Parathyroid adenoma (tissue), 2 donors: ENCODE measurements at regions not wholly inside any gene's neighbourhood (a gene's known extent, or its start where the extent isn't known, plus 50 kb on each side); places are given as distances from the start of the nearest gene placed in this dataset.

Source experiments
- H2AFZ ChIP-seq: fragments of 300-600 bp; sonication (generic); one replicate; pipeline ENCODE4 v1.7.0; 2017; ENCODE audit warnings: antibody characterized with exemption, mild to moderate bottlenecking
- H3K27ac ChIP-seq: fragments of 300-600 bp; sonication (generic); one replicate; pipeline ENCODE4 v1.7.0; 2017
- H3K27me3 ChIP-seq: fragments of 300-600 bp; sonication (generic); one replicate; pipeline ENCODE4 v1.7.0; 2017; ENCODE audit warnings: low read length; ENCODE audit not compliant: control insufficient read depth, insufficient read depth
- H3K36me3 ChIP-seq: fragments of 300-600 bp; sonication (generic); one replicate; pipeline ENCODE4 v1.7.0; 2017; ENCODE audit warnings: low read length; ENCODE audit not compliant: control insufficient read depth, insufficient read depth
- H3K4me1 ChIP-seq: fragments of 300-600 bp; sonication (generic); one replicate; pipeline ENCODE4 v1.7.0; 2017; ENCODE audit warnings: control low read depth
- H3K4me2 ChIP-seq: fragments of 300-600 bp; sonication (generic); one replicate; pipeline ENCODE4 v1.7.0; 2017; ENCODE audit warnings: low read length
- H3K4me3 ChIP-seq: fragments of 300-600 bp; sonication (generic); one replicate; pipeline ENCODE4 v1.7.0; 2017; ENCODE audit warnings: low read depth, low read length
- H3K79me2 ChIP-seq: fragments of 300-600 bp; sonication (generic); one replicate; pipeline ENCODE4 v1.7.0; 2017; ENCODE audit warnings: control low read depth
- H3K9ac ChIP-seq: fragments of 300-600 bp; sonication (generic); one replicate; pipeline ENCODE4 v1.7.0; 2017; ENCODE audit warnings: mild to moderate bottlenecking
- H3K9me3 ChIP-seq: fragments of 300-600 bp; sonication (generic); one replicate; pipeline ENCODE4 v1.7.0; 2017; ENCODE audit warnings: low read length; ENCODE audit not compliant: control insufficient read depth
- CTCF ChIP-seq: fragments of 300-600 bp; sonication (generic); IDR thresholded peaks from one replicate; pipeline ENCODE4 v1.7.0; 2017; ENCODE audit warnings: antibody characterized with exemption, mild to moderate bottlenecking
- donor health status: primary hyperparathyroidism.

DNA sequence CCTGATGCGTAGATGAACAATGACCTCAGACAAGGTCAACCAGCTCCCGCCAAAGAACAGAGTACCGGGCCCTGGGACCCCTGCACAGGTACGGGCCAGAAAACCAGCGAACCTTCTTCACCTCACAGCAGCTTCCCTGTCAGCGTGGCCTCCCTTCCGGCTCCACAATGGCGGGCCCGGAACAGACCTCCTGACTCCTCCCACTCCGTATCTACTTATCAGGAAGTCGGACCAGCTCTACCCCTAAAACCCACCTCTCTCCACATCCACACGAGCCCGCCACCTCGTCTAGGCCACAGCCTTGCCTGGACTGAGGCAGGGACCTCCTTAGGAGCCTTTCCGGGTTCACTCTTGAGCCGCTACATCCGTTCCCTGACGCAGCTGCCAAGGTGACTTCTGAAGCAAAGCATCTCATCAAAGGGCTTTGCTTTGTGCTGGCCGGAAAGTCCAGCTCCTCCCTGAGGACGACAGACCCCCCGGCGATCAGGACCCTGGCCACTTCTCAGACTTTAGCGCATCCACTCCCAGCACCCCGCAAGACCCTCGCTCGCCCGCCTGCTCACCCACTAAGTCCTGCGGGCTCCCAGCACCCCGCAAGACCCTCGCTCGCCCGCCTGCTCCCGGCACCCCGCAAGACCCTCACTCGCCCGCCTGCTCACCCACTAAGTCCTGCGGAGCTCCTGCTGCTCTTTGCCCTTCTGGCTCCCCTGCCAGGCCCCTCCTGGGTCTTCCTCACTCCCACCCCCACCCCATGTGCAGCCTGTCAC is 308.3 kb upstream of the FOXQ1 start:
- no peaks in the 10 kb centered on the region for H3K4me1 ChIP-seq
- H3K27ac ChIP-seq = no peak overlapping the region
- TF ChIP-seq CTCF = no peak
- no peaks in the 10 kb centered on the region for H3K79me2 ChIP-seq
- no peaks in the 10 kb centered on the region for H3K36me3 ChIP-seq
- no peak overlapping the region for H2AFZ ChIP-seq
- no peak overlapping the region for H3K9ac ChIP-seq
- no peaks in the 10 kb centered on the region for H3K9me3 ChIP-seq
- no peak overlapping the region for H3K4me2 ChIP-seq
- H3K27me3 ChIP-seq = no peaks in the 10 kb centered on the region
- H3K4me3 ChIP-seq = no peak overlapping the region

GRCh38 chr6:1002989-1003388 is 308.9 kb upstream of the FOXQ1 start:
- no peak for TF ChIP-seq CTCF
- H3K4me2 ChIP-seq = no peak overlapping the region
- no peaks in the 10 kb centered on the region for H3K36me3 ChIP-seq
- H2AFZ ChIP-seq = no peak overlapping the region
- no peaks in the 10 kb centered on the region for H3K4me1 ChIP-seq
- no peak overlapping the region for H3K9ac ChIP-seq
- H3K4me3 ChIP-seq = no peak overlapping the region
- no peaks in the 10 kb centered on the region for H3K27me3 ChIP-seq
- no peaks in the 10 kb centered on the region for H3K9me3 ChIP-seq
- no peak overlapping the region for H3K27ac ChIP-seq
- no peaks in the 10 kb centered on the region for H3K79me2 ChIP-seq

DNA sequence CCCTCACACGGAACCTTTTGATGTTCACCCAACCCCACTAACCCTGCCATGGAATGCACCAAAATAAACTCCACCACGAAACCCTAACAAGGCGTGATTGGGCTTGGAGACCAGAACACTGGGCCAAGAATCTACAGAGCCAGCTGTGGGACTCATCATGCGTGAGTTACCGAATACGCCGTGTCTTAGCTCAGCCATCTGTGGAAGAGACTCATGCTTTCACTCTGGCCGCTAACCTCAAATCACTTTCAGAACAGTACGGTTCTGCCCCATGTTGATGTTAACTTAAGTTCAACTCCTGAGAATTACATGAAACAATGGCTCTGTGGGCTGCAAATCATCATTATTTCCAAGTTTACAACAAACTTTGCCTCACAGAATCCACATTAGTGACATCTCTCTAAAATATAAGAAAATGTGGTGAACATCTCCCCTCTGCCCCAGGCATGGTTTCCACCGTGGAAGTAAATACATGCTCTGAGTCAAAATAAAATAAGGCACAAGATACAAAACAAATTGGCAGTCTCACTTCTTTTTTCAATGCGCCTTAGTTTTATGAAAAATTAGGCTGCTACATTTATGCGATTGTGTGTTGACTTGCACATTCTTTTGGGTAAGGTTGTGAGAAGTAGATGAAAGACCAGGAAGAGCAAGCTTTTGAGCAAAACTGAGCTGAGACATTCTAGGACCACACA is 308.9 kb upstream of the EXOC2 start:
- Histone ChIP-seq H3K9me3 (no peaks in the 10 kb centered on the region), H3K27ac (no peak overlapping the region), H3K79me2 (no peaks in the 10 kb centered on the region), H3K4me2 (no peak overlapping the region), H3K36me3 (no peaks in the 10 kb centered on the region), H3K27me3 (no peaks in the 10 kb centered on the region), H3K9ac (no peak overlapping the region), H3K4me1 (no peaks in the 10 kb centered on the region), H3K4me3 (no peak overlapping the region), H2AFZ (no peak overlapping the region)
- TF ChIP-seq CTCF = no peak

- no peak overlapping the region for H3K27ac ChIP-seq
- no peak overlapping the region for H3K9ac ChIP-seq
- no peaks in the 10 kb centered on the region for H3K27me3 ChIP-seq
- no peaks in the 10 kb centered on the region for H3K36me3 ChIP-seq
- no peak for TF ChIP-seq CTCF
- no peaks in the 10 kb centered on the region for H3K9me3 ChIP-seq
- H3K79me2 ChIP-seq = no peaks in the 10 kb centered on the region
- H3K4me1 ChIP-seq = no peaks in the 10 kb centered on the region
- no peak overlapping the region for H3K4me2 ChIP-seq
- no peak overlapping the region for H3K4me3 ChIP-seq
- no peak overlapping the region for H2AFZ ChIP-seq
Observed at GRCh38 chr6:999552-999951, 306.6 kb upstream of the EXOC2 start.
